GM21529 (cell line): ENCODE measurements at regions not wholly inside any gene's neighbourhood (a gene's known extent, or its start where the extent isn't known, plus 50 kb on each side); places are given as distances from the start of the nearest gene placed in this dataset.
"Not testable (repeated sequence)": the region's sequence is repeated elsewhere in the genome, so short reads cannot be mapped to it uniquely, and the experiment has no call there.

Experiments
- ATAC-seq: cut with Tn5 transposase; IDR thresholded peaks from one replicate; pipeline ENCODE4 v1.9.1; 2021; ENCODE audit not compliant: unreplicated experiment

DNA sequence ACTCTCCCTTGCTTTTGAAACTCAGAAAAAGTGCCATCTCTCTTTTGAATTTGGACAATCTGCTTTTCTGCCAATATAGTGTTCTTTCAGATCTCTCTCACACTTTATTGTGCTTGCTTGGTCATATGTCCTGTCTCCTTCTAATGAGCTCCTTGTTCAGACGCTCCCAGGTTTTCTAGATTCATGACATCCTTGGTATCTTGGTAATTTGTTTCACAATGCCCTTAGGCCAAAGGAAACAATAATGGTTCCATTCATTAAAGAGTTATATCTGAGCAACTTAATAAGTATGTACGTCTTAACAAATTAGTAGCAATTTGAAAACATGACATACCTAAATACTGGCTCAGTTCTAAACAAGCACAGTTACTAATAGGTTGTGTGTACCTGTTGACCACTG, 293.4 kb upstream of the SPTLC3 start:
- no peak for ATAC-seq

DNA sequence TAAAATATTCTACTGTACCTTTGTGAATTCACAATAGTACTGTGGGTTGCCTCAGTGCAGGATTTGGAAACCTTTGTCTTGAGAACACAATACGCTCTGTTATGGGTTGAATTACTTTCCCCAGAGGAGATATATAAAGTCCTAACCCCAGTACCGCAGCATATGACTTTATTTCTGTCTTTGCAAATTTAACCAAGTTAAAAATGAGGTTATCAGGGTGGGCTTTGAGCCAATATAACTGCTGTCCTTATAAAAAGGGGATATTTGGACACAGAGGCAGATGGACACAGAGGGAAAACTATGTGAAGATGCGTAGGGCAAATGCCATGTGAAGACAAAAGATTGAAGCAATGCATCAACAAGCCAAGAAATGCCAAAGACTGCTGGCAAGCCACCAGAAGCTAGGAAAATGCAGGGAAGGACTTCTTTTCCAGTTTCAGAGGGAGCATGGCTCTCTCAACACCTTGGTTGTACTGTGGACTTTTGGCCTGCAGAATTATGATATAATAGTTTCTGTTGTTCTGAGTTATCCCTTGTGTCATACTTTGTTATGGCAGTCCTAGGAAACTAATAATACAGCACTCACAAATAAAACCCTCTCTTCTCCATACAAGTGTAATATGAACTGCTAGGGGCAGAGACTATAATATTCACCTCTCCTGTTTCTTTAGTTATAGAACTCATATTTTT, 292.6 kb upstream of the SPTLC3 start:
- no peak for ATAC-seq

DNA sequence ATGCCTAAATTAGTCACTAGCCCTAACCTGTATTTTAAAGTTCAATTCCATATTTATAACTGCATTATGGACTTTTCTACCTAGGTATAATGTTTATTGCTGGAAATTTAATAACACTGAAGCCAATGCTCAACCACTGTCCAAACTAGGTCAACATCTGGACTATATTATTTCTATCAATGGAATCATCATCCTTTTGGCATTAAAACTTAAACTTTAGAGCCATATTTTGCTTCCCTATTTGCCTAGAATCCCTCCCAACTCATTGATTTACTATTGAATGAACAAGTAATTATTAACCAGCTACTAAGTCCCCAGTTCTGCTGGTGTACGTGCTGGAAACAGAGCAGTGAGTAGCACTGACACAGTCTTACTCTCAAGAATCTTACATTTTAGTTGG, 291.7 kb upstream of the SPTLC3 start:
- no peak for ATAC-seq

DNA sequence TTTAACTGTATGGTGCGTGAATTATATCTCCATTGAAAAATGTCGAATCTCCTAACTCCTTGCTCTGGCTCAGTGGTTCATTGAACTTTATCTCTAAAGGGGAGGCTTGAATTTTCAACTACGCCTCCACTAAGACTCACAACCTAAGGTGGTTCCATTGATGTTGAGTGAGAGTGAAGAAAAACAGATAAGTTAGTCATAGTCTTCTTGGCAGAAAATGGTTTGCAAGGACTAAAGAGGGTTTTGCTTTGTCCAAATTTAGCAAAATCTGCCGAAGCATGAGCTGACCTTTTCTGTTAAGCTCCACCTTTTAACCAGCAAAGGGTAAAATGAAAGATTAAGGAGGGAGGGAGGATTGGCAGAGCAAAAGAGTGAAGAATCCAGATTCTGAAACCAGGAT, 290.2 kb upstream of the SPTLC3 start:
- ATAC-seq: no peak

DNA sequence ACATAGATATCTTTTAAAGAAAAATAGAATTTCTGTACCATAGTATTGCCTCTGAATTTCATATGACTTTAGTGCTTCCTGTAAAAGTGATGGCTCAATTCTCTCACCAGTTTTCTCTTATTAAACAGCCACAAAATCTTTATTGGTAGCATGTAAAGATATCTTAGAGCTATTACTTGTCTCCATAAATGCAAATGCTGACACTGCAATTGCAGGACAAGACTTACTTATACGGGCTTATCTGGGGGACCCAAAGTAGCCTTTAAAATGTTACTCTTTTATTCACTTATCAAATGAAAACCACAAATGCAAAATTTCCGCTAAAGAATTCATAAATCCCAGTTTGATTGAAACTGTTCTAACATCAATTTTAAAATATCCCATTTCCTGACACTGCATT, 287.1 kb upstream of the SPTLC3 start:
- ATAC-seq: no peak

DNA sequence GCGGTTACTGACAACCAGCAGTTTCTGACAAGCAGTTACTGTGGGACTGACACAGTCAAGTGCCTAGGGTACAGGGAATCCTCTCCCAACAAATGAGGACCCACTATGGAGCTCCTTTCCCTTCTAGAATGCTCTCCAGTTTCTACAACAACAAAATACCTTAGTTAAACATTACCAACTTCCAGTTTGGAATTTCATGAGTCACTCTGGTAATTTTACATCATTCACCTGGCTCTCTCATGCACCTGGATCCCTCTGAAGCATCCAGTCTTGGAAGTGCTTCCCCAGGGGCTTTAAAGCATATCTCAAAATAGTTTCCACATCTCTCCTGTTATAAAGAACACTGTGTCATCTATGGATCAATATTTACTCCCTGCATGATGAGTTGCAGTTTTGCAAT, 286.7 kb upstream of the SPTLC3 start:
- ATAC-seq: no peak

DNA sequence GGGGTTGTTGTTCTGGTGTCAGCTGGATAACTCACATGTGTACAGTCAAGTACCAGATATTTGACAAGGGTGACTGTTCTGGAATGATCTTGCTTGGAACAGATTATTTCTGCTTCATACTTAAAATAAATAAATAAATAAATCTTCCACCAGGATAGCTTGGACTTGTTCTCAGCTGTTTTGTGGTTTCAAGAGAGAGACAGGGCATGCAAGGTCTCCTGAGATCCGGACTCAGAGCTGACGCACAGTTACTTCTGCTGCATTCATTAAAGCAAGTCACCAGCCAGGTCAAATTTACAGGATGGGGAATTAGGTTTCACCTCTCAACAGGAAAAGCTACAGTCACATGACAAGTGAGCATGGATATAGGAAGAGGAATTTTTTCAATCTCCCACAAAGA, 285.0 kb upstream of the SPTLC3 start:
- ATAC-seq: no peak

DNA sequence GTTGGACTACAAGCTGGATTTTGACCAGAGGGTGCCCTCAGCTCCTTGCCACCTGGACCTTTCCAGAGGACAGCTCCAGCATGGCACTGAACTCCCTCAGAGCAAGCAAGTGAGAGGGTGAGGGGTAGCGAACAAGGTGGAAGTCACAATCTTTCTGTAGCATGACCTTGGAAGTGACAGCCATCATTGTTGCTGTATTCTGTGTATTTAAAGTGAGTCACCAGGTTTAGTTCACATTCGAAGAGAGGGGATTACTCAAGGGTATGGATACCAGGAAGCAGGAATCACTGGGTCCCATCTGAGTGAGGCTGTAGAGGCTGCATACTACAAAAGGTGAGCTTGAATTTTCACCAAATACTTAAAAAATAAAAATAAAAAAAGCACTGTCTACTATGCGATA, 280.0 kb upstream of the SPTLC3 start:
- ATAC-seq: no peak

DNA sequence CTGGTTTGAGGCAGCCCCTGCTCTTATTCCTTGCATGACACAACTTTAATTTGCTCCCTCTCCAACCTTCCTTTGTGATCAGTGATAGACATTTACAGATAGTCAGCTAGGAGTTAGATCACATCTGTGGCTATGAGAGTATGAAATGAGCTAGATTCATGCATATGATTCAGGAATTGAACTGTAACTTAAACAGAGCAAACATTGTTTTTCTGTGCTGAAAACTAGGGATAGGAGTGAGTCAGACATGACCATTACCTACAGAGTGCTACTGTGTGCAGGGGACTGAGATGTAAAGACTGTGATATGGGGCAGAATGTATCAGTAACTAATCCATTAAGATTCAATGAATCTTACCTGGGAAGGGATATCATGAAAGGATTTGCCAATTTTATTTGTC, 279.4 kb upstream of the SPTLC3 start:
- no peak for ATAC-seq

DNA sequence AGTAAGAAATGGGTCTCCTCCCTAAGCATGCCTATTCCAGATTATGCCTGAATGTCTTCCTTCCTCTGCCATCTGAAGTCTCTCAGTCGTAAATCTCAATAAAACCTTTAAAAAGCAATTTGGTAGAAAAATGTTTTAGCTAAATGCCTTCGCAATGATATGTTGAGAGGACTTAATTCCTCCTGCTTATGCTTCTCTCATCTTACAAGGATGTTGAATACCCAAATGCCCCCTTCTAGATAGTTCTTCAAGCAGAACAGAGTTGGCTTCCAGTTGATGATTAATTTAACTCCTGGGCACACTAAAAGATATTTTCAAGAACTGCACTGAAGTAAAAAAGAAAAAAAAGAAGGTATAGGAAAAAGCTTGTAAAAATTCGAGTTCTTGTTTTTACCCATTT, 275.0 kb upstream of the SPTLC3 start:
- no peak for ATAC-seq

DNA sequence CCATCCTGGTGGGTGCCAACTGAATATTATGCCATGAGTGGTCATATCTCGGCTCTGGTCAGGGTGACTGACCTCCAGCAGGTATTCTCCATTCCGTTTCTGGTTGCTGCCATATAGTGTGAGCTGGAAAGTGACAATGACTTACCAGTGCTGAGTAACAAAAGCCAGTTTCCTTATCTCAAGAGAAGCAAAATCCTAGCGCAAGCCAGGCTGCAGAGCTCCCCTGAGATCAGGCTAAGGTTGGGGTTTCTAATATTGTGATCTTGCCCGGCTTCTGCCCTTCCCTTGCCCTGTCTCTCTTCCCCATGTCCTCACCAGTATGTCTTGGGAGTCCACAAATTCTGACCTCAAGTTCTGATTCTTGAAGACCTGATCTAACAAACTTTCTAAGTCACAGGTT, 271.3 kb upstream of the SPTLC3 start:
- ATAC-seq: no peak

DNA sequence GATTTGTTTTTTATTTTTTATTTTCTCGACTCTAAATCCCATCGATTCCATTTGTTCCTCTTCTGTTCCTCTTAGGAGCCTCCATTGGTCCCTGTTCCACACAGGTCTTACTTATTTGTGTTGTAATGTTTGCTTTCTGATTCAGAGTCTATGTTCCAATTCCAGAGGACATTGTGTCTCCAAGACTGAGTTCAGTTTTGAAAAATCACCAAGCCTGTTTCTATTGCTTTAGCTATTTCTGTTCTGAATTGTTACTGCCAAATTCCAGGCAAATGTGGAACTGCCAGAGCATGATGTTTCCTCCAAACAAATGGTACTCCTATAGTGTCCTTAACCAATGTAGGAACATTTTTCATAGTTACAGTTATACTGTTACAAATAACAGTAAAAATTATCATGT, 270.9 kb upstream of the SPTLC3 start:
- no peak for ATAC-seq

DNA sequence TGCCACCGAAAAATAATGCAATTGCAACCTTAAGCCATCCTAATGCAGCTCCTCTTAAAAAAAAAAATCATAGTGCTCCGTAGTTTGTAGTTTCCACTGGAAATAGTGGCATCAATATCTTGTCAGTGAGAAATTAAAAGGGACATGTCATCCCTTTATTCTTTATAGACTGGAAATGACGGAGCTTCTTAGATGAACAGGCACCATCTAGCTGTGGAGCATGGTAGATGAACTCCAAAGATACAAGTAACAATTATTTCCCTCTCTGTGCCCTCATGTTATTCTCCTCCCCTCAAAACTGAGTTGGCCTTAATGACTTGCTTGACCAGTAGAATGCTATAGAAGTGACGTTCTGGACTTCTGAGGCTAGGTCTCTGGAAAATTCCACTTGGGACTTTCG, 268.1 kb upstream of the SPTLC3 start:
- ATAC-seq: no peak

DNA sequence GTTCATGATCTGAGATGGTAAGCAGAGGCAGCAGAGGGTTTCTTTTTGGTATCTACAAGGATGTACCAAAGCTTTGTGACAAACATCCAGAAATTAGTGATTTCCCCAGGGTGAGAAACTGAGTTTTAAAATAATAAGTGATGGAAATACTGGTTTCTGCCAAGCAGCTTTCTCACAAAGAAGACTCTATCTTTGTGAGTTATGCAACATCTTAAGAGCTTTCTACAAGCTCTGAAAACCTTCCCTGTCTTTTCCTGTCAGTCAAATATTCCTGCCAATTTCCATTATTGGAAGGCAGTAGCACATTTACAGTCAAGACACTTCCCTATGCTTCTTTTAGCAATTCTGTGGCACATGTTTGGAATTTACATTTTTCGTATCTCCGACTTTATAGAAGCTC, 264.7 kb upstream of the SPTLC3 start:
- ATAC-seq: no peak

DNA sequence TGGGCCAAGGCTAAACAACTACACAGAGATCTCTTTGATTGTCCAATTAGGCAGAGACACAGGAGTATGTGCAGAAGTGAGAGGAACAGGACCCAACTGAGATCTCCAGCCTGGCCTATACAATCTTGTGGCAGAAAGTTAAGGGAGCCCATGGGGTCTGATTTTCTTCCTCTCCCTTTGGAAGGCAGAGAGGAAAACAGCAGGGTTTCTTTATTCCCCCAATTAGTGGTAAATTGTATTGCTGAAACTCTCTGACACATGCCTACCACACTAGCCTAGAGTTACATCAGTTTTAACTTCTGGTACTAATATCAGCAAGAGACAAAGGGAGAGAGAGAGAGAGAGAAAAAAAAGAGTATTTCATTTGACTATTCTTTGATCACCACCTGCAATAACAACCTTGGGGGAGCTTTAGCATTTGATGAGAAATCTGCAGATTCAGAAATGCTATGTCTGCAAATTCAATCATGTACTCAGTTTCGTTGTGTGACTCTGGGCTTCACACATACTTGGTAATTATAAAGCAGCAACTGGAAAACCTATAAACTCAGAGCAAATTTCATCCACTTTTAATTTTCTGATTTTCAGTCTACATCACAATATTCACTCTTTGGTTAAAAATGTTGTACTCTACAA, 260.3 kb upstream of the SPTLC3 start:
- ATAC-seq: no peak

DNA sequence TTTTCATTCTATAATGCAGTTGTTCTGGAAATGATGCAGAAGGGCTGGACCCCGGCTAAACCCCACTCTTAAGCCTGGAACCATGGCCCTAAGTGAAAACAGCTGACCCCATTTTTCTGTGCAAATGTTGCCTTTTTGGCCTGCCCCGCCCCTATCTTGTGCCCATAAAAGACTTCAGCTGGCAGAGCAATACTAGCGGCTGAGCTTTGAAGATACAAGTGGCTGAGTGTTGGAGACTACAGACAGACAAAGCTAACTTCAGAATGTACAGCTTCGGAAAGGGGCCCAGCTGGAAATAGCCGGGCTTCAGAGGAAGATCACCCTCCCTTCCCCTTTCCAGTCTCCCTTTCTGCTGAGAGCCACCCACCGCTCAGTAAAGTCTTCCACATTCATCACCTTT, 258.6 kb upstream of the SPTLC3 start:
- no peak for ATAC-seq

DNA sequence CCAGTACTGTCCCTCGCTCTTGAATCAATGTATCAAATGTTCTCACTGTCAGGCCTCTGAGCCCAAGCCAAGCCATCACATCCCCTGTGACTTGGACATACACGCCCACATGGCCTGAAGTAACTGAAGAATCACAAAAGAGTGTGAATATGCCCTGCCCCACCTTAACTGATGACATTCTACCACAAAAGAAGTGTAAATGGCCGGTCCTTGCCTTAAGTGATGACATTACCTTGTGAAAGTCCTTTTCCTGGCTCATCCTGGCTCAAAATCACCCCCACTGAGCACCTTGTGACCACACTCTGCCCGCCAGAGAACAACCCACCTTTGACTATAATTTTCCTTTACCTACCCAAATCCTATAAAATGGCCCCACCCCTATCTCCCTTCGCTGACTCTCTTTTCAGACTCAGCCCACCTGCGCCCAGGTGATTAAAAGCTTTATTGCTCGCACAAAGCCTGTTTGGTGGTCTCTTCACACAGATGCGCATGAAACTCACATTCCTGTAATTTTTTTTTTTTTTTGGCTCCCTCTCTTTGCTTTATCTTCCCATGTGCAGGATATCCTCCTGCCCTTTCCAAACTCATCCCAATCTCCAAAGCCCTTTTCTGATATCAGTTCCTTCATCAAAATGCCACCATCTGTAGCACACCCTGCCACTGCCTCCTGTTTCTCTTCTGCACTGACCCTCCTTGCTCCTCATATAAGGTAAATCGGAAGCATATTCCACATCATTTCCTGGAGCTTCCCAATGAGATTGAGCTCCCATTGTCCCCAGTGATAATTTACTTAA, 255.7 kb upstream of the SPTLC3 start:
- not testable (repeated sequence) for ATAC-seq

DNA sequence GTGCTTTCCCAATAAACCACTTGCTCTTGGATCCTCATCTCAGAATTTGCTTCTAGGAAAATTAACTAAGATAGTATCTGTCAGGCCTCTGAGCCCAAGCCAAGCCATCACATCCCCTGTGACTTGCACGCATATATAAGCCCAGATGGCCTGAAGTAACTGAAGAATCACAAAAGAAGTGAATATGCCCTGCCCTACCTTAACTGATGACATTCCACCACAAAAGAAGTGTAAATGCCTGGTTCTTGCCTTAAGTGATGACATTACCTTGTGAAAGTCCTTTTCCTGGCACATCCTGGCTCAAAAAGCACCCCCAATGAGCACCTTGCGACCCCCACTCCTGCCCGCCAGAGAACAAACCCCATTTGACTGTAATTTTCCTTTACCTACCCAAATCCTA, 255.0 kb upstream of the SPTLC3 start:
- ATAC-seq: not testable (repeated sequence)

DNA sequence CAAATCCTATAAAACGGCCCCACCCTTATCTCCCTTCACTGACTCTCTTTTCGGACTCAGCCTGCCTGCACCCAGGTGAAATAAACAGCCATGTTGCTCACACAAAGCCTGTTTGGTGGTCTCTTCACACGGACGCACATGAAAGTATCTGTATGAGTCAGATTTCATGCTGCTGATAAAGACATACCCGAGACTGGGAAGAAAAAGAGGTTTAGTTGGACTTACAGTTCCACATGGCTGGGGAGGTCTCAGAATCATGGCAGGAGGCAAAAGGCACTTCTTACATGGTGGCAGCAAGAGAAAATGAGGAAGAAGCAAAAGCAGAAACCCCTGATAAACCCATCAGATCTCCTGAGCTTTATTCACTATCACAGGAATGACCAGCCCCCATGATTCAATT, 249.3 kb upstream of the SPTLC3 start:
- not testable (repeated sequence) for ATAC-seq

DNA sequence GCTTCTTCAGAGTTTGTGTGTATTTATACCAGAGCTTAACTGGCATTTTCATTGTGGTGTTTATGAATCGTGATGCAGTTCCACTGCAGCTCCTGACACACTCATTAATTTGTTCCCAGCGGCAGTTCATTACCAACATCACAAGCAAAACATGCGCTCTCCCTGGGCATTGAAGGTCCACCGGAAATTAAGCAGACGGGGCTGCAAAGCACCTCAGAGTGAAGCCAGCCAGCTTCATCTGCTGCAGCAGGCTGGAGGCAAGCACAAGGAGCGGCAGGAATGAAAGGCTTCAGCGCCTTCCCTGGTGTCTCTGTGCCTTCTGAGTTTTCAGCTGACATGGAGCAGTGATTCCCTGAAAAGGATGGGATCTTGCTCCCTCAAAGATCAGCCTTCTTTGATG, 246.0 kb upstream of the SPTLC3 start:
- no peak for ATAC-seq

DNA sequence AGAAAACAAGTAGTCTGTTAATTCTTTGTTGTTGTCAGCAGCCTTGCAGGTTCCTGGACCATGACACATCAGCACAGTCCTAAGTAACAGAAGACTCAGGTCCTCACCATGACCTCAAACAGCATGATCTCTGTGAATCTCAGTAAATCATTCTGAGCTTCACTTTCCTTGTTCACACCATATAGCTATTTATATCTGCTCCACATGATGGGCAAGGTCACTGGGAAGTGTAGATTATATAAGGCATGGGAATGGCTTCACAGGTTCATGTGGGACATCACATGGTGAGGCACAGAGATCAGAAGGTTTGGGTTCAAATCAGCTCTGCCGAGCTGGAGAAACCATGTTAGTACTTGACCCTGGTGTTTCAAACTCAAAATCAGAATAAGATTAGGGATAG, 245.4 kb upstream of the SPTLC3 start:
- no peak for ATAC-seq

DNA sequence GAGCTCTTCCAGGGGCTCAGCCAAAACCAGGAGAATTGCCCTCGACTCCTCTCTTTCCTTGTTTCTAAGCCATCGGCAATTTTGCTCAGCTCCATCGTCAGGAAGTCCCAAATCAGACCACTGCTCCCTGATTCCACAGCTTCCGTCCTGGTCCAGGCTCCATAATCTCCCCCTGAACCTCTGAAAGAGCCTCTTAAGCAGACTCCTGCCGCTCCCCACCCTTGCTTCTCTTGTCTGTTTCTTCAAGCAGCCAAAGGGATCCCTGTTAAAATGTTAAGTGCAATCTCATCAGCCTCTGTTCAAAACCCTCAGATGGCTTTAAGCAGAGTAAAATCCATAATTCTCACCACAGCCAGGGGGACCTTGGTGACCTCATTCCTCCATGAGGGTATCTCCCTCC, 244.7 kb upstream of the SPTLC3 start:
- no peak for ATAC-seq
